T-helper 2 cell treated with Interferon-gamma antibody and Interleukin-4, amounts not matched to agents 5 μg/mL and 100 μg/mL, for 36 hours (primary cell): ENCODE measurements at regions not wholly inside any gene's neighbourhood (a gene's known extent, or its start where the extent isn't known, plus 50 kb on each side); places are given as distances from the start of the nearest gene placed in this dataset.

Experiments
- DNase-seq: peaks from one replicate; pipeline ENCODE4 v3.0.0; 2021; ENCODE audit warnings: low spot score
- H3K27ac Mint-ChIP-seq: one replicate; pipeline ENCODE4 v1.8.0; 2021; ENCODE audit warnings: mild to moderate bottlenecking, mixed read lengths
- H3K27me3 Mint-ChIP-seq: one replicate; pipeline ENCODE4 v1.8.0; 2021; ENCODE audit warnings: low read depth, mixed read lengths
- H3K36me3 Mint-ChIP-seq: one replicate; pipeline ENCODE4 v1.8.0; 2021; ENCODE audit warnings: low read depth, mixed read lengths
- H3K4me1 Mint-ChIP-seq: one replicate; pipeline ENCODE4 v1.8.0; 2021; ENCODE audit warnings: low read depth, mixed read lengths
- H3K4me3 Mint-ChIP-seq: one replicate; pipeline ENCODE4 v1.8.0; 2022; ENCODE audit warnings: mild to moderate bottlenecking, moderate library complexity, mixed read lengths
- H3K9me3 Mint-ChIP-seq: one replicate; pipeline ENCODE4 v1.8.0; 2021; ENCODE audit warnings: mixed read lengths

DNA sequence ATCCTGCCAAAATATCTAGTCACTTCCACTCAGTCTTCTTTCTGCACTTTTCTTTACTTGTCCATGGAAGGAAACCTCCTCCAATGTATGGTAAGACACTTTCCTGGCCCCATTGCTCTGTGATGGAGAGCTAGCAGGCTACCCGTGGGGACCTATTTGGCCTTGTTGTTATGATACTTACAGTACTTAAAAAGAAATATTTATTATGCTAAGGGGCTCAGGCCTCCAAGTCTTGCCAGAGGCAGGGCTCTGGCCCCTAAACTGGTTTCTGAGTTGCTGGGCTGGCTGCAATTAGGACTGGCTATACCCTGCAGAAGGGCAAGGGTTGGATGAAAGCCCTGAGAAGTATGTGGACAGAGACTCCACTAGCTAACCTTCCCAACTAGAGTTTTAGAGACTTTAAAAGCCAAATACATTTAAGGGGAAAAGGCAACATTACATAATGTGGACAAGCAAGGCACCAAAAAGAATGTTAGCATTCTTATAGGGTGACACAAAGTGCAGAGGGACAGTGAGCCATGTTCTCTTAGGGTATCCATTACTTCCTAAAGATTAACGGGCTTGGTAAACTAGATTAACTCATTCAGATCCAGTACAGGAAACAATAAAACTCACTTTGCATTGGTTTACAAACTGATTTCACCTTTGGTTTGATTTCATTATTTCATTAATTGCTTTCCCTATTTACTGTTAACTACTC, 84.9 kb upstream of the INHBA start:
- Mint-ChIP-seq H3K9me3 (no peaks in the 10 kb centered on the region), H3K27me3 (peaks cover 2% of the 10 kb centered on the region), H3K27ac (no peak overlapping the region), H3K36me3 (no peaks in the 10 kb centered on the region), H3K4me1 (no peaks in the 10 kb centered on the region), H3K4me3 (no peak overlapping the region)
- no peak for DNase-seq

DNA sequence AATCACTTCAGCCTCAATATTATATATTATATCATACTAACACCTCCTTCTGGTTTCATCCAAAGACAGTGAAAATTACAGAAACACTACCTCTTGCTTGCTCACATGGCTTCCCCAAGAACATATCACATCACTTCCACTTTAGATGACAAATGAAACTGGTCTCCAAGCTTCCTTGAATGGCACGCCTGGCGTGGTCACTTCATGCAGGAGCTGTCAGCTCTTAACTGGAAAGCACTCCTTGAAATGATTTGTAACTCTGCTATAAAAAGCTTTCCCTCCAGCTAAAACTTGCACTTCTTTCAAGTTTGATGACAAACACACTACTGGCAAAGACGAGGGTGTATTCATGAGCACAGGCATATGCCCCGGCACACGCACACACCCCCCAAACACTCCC, 84.1 kb upstream of the INHBA start:
- Mint-ChIP-seq H3K27ac (no peak overlapping the region), H3K36me3 (no peaks in the 10 kb centered on the region), H3K4me3 (no peak overlapping the region), H3K4me1 (no peaks in the 10 kb centered on the region), H3K27me3 (peaks cover 2% of the 10 kb centered on the region), H3K9me3 (no peaks in the 10 kb centered on the region)
- DNase-seq = no peak

DNA sequence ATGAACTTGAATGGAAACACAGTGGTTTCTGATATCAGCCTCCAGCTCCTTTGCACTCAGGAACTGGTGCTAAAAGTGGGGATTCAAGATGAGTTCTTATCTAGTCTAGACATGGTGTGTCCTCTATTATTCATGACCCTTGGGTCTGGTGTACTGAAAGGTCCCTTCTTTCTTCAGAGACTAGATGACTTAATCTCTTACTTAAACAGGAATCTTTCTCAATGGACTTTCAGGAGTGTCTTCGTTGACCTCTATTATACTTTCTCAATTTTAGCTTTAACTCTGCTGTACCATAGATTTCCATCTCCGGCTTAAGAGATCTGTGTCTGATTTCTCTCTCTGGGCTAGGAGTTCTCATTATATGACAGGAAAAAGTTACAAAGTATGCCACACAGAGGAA, 83.5 kb upstream of the INHBA start:
- H3K4me3 Mint-ChIP-seq = no peak overlapping the region
- DNase-seq = no peak
- H3K27me3 Mint-ChIP-seq = peaks cover 2% of the 10 kb centered on the region
- no peak overlapping the region for H3K27ac Mint-ChIP-seq
- H3K36me3 Mint-ChIP-seq = no peaks in the 10 kb centered on the region
- H3K4me1 Mint-ChIP-seq = no peaks in the 10 kb centered on the region
- H3K9me3 Mint-ChIP-seq = no peaks in the 10 kb centered on the region

DNA sequence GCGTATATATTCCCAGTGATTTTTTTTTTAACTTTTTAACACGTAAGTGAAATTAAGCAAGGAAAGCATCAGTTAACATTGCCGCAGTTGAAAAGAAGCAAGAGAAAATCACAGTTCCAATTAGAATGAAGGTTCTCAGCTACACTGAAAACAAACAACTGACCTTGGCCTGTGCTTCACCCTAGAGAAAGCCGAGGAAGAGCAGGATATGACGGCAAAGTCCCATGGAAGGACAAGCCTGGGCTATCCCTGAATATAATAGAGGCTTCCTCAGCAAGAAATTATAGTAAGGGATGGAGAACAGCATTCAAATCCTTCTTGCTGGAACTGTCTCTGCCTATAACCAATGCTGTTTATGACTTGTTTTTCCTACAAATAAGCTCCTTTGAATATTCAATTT, 83.0 kb upstream of the INHBA start:
- no peak for DNase-seq
- H3K27me3 Mint-ChIP-seq = peaks cover 2% of the 10 kb centered on the region
- H3K4me1 Mint-ChIP-seq = no peaks in the 10 kb centered on the region
- no peaks in the 10 kb centered on the region for H3K9me3 Mint-ChIP-seq
- H3K36me3 Mint-ChIP-seq = no peaks in the 10 kb centered on the region
- H3K4me3 Mint-ChIP-seq = no peak overlapping the region
- no peak overlapping the region for H3K27ac Mint-ChIP-seq

DNA sequence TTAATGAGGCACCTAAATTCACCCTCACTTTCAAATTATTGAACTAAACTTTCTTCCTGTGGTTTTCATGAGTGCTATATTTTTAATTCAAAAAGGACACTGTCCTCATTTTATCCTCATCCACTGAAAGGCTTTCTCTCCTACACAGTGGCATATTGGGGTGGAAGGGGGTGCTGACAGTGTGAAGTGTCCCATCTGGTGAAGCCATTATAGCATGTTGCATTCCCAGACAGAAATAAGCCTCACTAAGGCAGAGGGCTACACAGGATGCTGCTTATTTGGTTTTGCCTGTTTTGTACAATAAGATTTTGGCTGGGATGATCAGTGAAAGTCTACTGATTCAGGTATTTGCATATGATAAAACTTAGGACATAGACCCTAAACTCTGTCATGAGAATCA, 82.4 kb upstream of the INHBA start:
- Mint-ChIP-seq H3K4me1 (no peaks in the 10 kb centered on the region), H3K27me3 (peaks cover 2% of the 10 kb centered on the region), H3K4me3 (no peak overlapping the region), H3K9me3 (no peaks in the 10 kb centered on the region), H3K27ac (no peak overlapping the region), H3K36me3 (no peaks in the 10 kb centered on the region)
- no peak for DNase-seq

DNA sequence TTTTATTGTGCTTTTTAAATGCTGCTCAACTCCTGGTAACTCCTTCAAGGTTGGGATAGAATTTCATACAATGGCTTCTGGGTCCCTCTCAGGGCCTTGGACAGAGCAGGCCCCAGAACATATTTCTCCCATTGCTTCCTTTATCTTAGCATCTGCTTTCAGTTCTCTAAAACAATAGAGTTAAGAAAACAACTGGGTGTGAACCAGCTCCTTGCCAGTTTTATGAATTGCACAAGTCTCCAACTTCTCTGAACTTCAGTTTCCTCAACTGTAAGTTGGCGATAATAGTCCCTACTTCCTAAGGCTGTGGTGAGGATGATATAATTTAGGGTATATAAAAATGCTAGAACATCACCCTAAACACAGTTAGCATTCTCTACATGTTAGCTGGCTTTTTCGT, 77.0 kb upstream of the INHBA start:
- Mint-ChIP-seq H3K4me3 (no peak overlapping the region), H3K4me1 (no peaks in the 10 kb centered on the region), H3K27ac (no peak overlapping the region), H3K9me3 (peaks cover 5% of the 10 kb centered on the region), H3K27me3 (no peaks in the 10 kb centered on the region), H3K36me3 (no peaks in the 10 kb centered on the region)
- DNase-seq = no peak

DNA sequence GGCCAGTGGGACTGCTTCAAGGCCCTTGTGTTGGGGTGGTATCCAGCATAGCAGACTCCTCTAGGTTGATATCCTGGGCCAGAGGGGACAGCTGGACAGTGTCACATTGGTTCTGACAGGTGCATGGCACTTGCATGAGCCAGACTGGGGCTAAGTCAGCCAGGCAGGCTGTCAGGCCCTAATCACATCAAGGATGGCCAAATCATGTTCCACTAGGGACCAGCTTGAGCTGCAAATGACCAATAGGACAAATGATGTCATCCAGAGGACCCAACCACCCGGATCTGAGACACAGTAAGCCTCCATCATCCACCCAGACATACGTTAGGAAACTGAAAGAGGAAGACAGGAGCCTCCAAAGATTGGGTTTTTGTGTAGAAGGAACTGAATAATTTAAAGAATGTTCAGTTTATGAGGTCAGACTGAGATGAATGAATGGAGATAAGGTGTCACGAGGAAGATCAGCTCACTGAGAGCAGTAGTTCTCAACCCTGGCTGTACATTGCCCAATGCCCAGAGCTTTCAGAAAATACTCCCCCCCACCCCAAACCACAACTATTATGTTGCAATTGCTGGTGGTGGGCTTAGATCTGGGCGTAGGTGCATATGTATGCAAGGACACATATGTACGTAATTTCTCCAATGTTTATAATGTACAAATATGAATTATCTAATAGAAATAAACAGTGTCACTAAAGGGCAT, 75.2 kb upstream of the INHBA start:
- no peaks in the 10 kb centered on the region for H3K27me3 Mint-ChIP-seq
- peaks cover 5% of the 10 kb centered on the region for H3K9me3 Mint-ChIP-seq
- H3K36me3 Mint-ChIP-seq = no peaks in the 10 kb centered on the region
- no peak for DNase-seq
- H3K4me3 Mint-ChIP-seq = no peak overlapping the region
- no peak overlapping the region for H3K27ac Mint-ChIP-seq
- H3K4me1 Mint-ChIP-seq = no peaks in the 10 kb centered on the region

DNA sequence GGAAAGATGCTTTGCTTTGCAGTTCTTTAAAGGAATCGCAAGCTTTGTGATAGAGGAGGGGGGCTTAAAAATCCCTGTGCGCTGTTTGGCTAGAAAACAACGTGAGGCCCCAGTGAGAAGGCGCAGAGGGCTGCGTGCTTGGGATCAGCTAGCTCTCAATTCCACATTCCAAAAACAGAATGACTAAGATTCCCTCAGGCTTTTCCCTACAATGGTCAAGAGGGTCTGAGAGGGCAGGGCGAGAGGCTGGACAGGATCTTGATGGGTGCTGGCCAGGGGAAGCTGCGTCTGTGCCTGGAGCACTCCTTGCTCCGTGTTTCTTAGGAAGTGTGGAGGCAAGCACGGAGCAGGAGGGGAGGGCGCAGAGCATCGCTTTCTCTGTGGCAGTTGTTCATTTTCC, 72.1 kb upstream of the INHBA start:
- no peak overlapping the region for H3K4me3 Mint-ChIP-seq
- H3K27ac Mint-ChIP-seq = no peak overlapping the region
- no peaks in the 10 kb centered on the region for H3K4me1 Mint-ChIP-seq
- DNase-seq = no peak
- H3K27me3 Mint-ChIP-seq = no peaks in the 10 kb centered on the region
- no peaks in the 10 kb centered on the region for H3K36me3 Mint-ChIP-seq
- peaks cover 5% of the 10 kb centered on the region for H3K9me3 Mint-ChIP-seq

DNA sequence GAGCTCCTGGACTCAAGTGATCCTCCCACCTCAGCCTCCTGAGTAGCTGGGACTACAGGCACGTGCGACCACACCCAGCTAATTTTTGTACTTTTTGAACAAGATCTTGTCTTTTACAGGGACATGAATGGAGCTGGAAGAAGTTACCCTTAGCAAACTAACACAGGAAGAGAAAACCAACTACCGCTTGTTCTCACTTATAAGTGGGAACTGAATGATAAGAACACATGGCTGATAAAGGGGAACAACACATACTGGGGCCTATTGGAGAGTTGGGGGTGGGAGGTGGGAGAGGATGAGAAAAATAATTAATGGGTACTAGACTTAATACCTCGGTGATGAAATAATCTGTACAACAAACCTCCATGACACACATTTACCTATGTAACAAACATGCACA, 70.9 kb upstream of the INHBA start:
- peaks cover 7% of the 10 kb centered on the region for H3K9me3 Mint-ChIP-seq
- H3K4me3 Mint-ChIP-seq = no peak overlapping the region
- H3K27me3 Mint-ChIP-seq = no peaks in the 10 kb centered on the region
- no peaks in the 10 kb centered on the region for H3K36me3 Mint-ChIP-seq
- no peak overlapping the region for H3K27ac Mint-ChIP-seq
- H3K4me1 Mint-ChIP-seq = no peaks in the 10 kb centered on the region
- DNase-seq = no peak

DNA sequence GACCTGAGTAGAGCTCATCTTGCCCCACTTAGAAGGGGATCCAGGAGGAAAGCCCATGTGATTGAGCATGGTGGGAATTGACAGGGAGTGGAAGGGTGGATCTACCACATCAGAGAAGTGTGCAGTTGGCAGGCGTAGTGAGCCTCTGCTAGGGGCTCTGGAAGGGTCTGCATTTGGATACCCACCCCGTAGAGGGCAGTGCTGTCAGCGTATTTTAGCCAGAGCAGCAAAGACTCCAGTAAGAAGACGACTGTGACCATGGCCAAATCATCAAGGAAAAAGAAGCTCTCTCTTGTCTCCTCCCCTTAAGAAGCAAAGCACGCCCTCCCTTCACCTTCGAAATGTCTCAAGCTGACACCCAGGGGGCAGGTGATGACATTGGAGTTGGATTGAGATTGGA, 68.8 kb upstream of the INHBA start:
- no peaks in the 10 kb centered on the region for H3K4me1 Mint-ChIP-seq
- no peaks in the 10 kb centered on the region for H3K27me3 Mint-ChIP-seq
- no peak overlapping the region for H3K4me3 Mint-ChIP-seq
- H3K9me3 Mint-ChIP-seq = peaks cover 8% of the 10 kb centered on the region
- H3K36me3 Mint-ChIP-seq = no peaks in the 10 kb centered on the region
- no peak overlapping the region for H3K27ac Mint-ChIP-seq
- no peak for DNase-seq

DNA sequence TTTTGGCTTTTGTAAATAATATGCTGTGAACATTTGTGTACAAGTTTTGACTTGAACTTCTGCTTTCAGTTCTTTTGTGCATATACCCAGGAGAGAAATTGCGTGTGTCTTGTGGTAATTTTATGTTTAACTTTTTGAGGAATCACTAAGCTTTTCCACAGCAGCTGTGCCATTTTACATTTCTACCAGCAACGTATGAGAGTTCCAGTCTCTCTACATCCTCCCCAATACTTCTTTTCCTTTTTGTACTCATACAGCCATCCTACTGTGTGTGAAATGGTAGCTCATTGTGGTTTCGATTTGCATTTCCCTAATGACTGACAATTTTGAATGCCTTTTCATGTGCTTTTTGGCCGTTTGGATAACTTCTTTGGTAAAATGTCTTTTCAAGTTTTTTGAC, 66.3 kb upstream of the INHBA start:
- Mint-ChIP-seq H3K4me3 (no peak overlapping the region), H3K9me3 (peaks cover 8% of the 10 kb centered on the region), H3K4me1 (peaks cover 1% of the 10 kb centered on the region), H3K36me3 (no peaks in the 10 kb centered on the region), H3K27ac (no peak overlapping the region), H3K27me3 (no peaks in the 10 kb centered on the region)
- DNase-seq = no peak

DNA sequence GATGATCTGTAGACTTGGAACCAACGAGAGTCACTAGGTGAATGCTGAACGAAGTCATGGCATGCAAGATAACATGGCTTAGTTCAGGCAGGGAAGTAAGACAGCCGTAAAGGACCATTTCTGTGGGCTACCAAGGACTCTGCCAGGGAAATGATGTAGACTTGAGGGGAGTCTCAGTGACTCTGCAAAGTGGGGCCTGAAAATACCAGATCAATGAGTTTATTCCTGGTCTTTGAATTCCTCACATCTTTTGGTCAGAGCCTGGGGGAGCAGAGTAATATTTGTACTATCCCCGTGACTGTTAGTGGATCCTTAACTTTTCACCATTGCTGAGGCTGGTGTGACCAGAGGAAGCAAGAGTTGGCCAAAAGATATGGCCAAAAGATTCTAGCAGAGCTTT, 60.7 kb upstream of the INHBA start:
- H3K4me1 Mint-ChIP-seq = peaks cover 1% of the 10 kb centered on the region
- H3K9me3 Mint-ChIP-seq = peaks cover 30% of the 10 kb centered on the region
- H3K36me3 Mint-ChIP-seq = no peaks in the 10 kb centered on the region
- no peak overlapping the region for H3K27ac Mint-ChIP-seq
- no peaks in the 10 kb centered on the region for H3K27me3 Mint-ChIP-seq
- no peak overlapping the region for H3K4me3 Mint-ChIP-seq
- no peak for DNase-seq

DNA sequence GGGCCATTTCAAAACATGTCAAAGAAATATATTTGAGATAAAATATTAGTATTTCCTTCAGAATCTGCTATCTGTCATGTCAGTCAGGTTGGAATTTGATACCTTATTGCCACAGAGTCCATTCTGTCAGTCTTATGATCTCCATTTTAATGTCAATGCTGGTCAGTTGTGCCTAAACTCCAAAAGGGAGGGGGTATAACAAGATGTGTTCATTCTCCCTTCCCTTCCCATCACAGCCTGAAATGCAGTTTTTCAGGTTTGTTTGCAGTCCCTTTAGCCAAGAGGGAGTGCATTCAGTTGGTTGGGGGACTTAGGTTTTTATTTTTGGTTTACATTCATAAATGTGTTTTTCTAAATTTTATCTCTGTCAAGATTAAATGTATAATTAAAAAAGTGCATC, 59.8 kb upstream of the INHBA start:
- DNase-seq = no peak
- Mint-ChIP-seq H3K4me1 (peaks cover 1% of the 10 kb centered on the region), H3K4me3 (no peak overlapping the region), H3K36me3 (no peaks in the 10 kb centered on the region), H3K27me3 (no peaks in the 10 kb centered on the region), H3K27ac (no peak overlapping the region), H3K9me3 (peaks cover 33% of the 10 kb centered on the region)

DNA sequence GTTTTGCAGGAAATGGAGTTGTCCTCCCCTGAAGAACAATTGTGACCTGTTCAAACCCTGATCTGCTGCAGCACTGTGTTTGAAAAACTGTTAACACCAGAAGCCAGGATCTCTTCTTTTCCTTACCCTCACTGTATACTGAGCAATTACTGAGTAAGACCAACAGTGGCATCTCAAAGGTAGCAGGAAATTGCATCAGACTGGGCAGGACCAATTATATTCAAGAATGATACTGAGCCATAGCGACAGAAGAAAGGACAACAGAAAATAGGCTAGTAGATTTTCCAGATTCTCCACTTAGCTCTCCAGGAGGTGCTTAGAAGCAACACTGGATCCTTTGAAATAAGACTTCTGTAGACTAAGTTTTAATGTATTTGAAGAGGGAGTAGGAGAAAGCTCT, 57.4 kb upstream of the INHBA start:
- H3K27ac Mint-ChIP-seq = no peak overlapping the region
- no peaks in the 10 kb centered on the region for H3K36me3 Mint-ChIP-seq
- H3K4me1 Mint-ChIP-seq = peaks cover 1% of the 10 kb centered on the region
- no peak for DNase-seq
- H3K27me3 Mint-ChIP-seq = no peaks in the 10 kb centered on the region
- peaks cover 44% of the 10 kb centered on the region for H3K9me3 Mint-ChIP-seq
- H3K4me3 Mint-ChIP-seq = no peak overlapping the region

DNA sequence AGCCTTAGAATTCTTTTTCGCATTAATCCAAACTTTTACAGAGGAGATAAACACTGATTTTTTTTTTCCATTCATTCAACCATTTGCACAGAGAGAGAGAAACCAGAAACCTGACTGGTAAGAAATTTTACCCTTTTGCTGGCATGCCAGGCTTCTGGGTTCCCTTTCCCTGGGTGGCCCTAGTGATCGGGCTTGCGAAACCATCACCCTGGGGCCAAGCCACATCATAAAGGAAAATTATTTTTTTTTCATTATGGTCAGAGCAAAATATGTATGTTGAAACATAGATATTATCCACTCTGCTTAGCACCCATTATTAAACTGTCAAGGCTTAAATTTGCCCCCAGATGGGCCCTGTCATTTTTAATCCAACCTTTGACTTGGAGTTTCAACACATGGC, 55.4 kb upstream of the INHBA start:
- no peaks in the 10 kb centered on the region for H3K36me3 Mint-ChIP-seq
- no peaks in the 10 kb centered on the region for H3K4me1 Mint-ChIP-seq
- H3K9me3 Mint-ChIP-seq = peaks cover 48% of the 10 kb centered on the region
- H3K27me3 Mint-ChIP-seq = no peaks in the 10 kb centered on the region
- H3K27ac Mint-ChIP-seq = no peak overlapping the region
- no peak for DNase-seq
- H3K4me3 Mint-ChIP-seq = no peak overlapping the region
